HL-60 (cell line): ENCODE measurements at regions not wholly inside any gene's neighbourhood (a gene's known extent, or its start where the extent isn't known, plus 50 kb on each side); places are given as distances from the start of the nearest gene placed in this dataset.

Source experiments
- CTCF ChIP-seq: IDR thresholded peaks from one replicate; pipeline ENCODE4 v1.5.1; 2011; ENCODE audit warnings: low read length, control low read depth, inconsistent platforms; ENCODE audit not compliant: insufficient read depth
- REST ChIP-seq: IDR thresholded peaks from 2 replicates; pipeline ENCODE4 v1.6.1; 2012; ENCODE audit warnings: low read depth; ENCODE audit not compliant: insufficient replicate concordance
- SPI1 ChIP-seq: IDR thresholded peaks from 2 replicates; pipeline ENCODE4 v1.6.1; 2012; ENCODE audit warnings: low read depth, mild to moderate bottlenecking, borderline replicate concordance

GRCh38 chr10:125340903-125341302, 180.5 kb upstream of the CTBP2 start:
- TF ChIP-seq CTCF (no peak), SPI1 (no peak), REST (no peak)
